SK-N-SH treated with all-trans-retinoic acid at 6 μM for 48 hours (cell line): ENCODE measurements at regions not wholly inside any gene's neighbourhood (a gene's known extent, or its start where the extent isn't known, plus 50 kb on each side); places are given as distances from the start of the nearest gene placed in this dataset.

Experiments
- ARNTL ChIP-seq: fragments of 450-650 bp; formaldehyde crosslinking; IDR thresholded peaks from 2 replicates; pipeline ENCODE4 v1.5.0; 2020; ENCODE audit warnings: low read depth, mild to moderate bottlenecking, moderate library complexity, borderline replicate concordance
- BACH2 ChIP-seq: fragments of 250-450 bp; sonication (Bioruptor Pico); IDR thresholded peaks from 2 replicates; pipeline ENCODE4 v1.9.0; 2021; ENCODE audit warnings: mild to moderate bottlenecking, borderline replicate concordance
- CSDC2 ChIP-seq: fragments of 250-450 bp; sonication (Bioruptor Pico); IDR thresholded peaks from 2 replicates; pipeline ENCODE4 v1.5.0; 2020; ENCODE audit warnings: mild to moderate bottlenecking, moderate library complexity
- OSR1 ChIP-seq: fragments of 250-450 bp; sonication (Bioruptor Pico); IDR thresholded peaks from 2 replicates; pipeline ENCODE4 v1.8.0; 2022; ENCODE audit warnings: moderate library complexity, mild to moderate bottlenecking, inconsistent platforms
- PPARA ChIP-seq: fragments of 250-450 bp; sonication (Bioruptor Pico); IDR thresholded peaks from 2 replicates; pipeline ENCODE4 v1.5.0; 2020; ENCODE audit warnings: mild to moderate bottlenecking, borderline replicate concordance
- RARB ChIP-seq: fragments of 250-450 bp; sonication (Bioruptor Pico); IDR thresholded peaks from 2 replicates; pipeline ENCODE4 v1.8.0; 2021; ENCODE audit warnings: mild to moderate bottlenecking, moderate library complexity
- TOX ChIP-seq: fragments of 250-450 bp; sonication (Bioruptor Pico); IDR thresholded peaks from 2 replicates; pipeline ENCODE4 v1.8.0; 2021; ENCODE audit warnings: mild to moderate bottlenecking, moderate library complexity, borderline replicate concordance
- ZC3H10 ChIP-seq: fragments of 250-450 bp; sonication (Bioruptor Pico); IDR thresholded peaks from 2 replicates; pipeline ENCODE4 v1.5.1; 2021; ENCODE audit warnings: mild to moderate bottlenecking, moderate library complexity
- ZFP3 ChIP-seq: fragments of 250-450 bp; sonication (Bioruptor Pico); IDR thresholded peaks from 2 replicates; pipeline ENCODE4 v1.5.0; 2020; ENCODE audit warnings: mild to moderate bottlenecking, moderate library complexity
- ZNF70 ChIP-seq: fragments of 450-650 bp; formaldehyde crosslinking; IDR thresholded peaks from 2 replicates; pipeline ENCODE4 v1.5.0; 2020; ENCODE audit warnings: mild to moderate bottlenecking, moderate library complexity
- TF ChIP-seq, protein P1 (sequence below): fragments of 250-450 bp; sonication (Bioruptor Pico); IDR thresholded peaks from 2 replicates; pipeline ENCODE4 v1.8.0; 2020; ENCODE audit warnings: mild to moderate bottlenecking, moderate library complexity, borderline replicate concordance
- TF ChIP-seq, protein P2 (sequence below): fragments of 250-450 bp; sonication (Bioruptor Pico); IDR thresholded peaks from 2 replicates; pipeline ENCODE4 v1.5.1; 2021; ENCODE audit warnings: mild to moderate bottlenecking, moderate library complexity
- TF ChIP-seq, protein P3 (sequence below): fragments of 250-450 bp; sonication (Bioruptor Pico); IDR thresholded peaks from 2 replicates; pipeline ENCODE4 v1.8.0; 2021; ENCODE audit warnings: low read depth, mild to moderate bottlenecking, moderate library complexity, borderline replicate concordance
- TF ChIP-seq, protein P4 (sequence below): fragments of 250-450 bp; sonication (Bioruptor Pico); IDR thresholded peaks from 2 replicates; pipeline ENCODE4 v1.5.1; 2020; ENCODE audit warnings: low read depth, mild to moderate bottlenecking, moderate library complexity

DNA sequence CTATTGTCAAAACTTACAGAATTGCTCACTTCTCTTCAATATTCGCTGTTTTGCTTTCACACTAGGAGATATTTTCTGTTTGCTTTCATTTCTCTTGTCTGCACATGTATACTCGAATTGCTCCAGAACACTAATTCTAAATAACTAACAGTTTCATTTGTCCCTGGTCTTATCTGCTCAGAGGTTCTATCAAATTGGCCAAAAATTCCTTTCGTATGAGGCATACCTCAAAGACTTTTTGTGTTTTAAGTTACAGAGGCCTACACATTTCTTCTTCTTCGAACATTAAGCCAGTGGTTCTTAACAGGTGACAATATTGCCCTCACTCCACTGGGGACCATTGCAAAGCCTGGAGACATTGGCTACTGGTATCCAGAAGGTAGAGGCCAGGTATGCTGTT is 1314.6 kb downstream of the EFNB2 start:
- TF ChIP-seq ZNF70: no peak
- no peak for TF ChIP-seq BACH2
- TF ChIP-seq, protein P1, sequence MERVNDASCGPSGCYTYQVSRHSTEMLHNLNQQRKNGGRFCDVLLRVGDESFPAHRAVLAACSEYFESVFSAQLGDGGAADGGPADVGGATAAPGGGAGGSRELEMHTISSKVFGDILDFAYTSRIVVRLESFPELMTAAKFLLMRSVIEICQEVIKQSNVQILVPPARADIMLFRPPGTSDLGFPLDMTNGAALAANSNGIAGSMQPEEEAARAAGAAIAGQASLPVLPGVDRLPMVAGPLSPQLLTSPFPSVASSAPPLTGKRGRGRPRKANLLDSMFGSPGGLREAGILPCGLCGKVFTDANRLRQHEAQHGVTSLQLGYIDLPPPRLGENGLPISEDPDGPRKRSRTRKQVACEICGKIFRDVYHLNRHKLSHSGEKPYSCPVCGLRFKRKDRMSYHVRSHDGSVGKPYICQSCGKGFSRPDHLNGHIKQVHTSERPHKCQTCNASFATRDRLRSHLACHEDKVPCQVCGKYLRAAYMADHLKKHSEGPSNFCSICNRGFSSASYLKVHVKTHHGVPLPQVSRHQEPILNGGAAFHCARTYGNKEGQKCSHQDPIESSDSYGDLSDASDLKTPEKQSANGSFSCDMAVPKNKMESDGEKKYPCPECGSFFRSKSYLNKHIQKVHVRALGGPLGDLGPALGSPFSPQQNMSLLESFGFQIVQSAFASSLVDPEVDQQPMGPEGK (CRISPR knock-in tag): no peak
- no peak for TF ChIP-seq CSDC2 (CRISPR knock-in tag)
- TF ChIP-seq, protein P2, sequence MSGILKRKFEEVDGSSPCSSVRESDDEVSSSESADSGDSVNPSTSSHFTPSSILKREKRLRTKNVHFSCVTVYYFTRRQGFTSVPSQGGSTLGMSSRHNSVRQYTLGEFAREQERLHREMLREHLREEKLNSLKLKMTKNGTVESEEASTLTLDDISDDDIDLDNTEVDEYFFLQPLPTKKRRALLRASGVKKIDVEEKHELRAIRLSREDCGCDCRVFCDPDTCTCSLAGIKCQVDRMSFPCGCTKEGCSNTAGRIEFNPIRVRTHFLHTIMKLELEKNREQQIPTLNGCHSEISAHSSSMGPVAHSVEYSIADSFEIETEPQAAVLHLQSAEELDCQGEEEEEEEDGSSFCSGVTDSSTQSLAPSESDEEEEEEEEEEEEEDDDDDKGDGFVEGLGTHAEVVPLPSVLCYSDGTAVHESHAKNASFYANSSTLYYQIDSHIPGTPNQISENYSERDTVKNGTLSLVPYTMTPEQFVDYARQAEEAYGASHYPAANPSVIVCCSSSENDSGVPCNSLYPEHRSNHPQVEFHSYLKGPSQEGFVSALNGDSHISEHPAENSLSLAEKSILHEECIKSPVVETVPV (CRISPR knock-in tag): no peak
- TF ChIP-seq ZFP3 (CRISPR knock-in tag): no peak
- TF ChIP-seq, protein P3, sequence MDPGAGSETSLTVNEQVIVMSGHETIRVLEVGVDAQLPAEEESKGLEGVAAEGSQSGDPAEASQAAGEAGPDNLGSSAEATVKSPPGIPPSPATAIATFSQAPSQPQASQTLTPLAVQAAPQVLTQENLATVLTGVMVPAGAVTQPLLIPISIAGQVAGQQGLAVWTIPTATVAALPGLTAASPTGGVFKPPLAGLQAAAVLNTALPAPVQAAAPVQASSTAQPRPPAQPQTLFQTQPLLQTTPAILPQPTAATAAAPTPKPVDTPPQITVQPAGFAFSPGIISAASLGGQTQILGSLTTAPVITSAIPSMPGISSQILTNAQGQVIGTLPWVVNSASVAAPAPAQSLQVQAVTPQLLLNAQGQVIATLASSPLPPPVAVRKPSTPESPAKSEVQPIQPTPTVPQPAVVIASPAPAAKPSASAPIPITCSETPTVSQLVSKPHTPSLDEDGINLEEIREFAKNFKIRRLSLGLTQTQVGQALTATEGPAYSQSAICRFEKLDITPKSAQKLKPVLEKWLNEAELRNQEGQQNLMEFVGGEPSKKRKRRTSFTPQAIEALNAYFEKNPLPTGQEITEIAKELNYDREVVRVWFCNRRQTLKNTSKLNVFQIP (CRISPR knock-in tag): no peak
- no peak for TF ChIP-seq ZC3H10 (CRISPR knock-in tag)
- no peak for TF ChIP-seq OSR1 (CRISPR knock-in tag)
- TF ChIP-seq ARNTL (CRISPR knock-in tag): no peak
- TF ChIP-seq, protein P4, sequence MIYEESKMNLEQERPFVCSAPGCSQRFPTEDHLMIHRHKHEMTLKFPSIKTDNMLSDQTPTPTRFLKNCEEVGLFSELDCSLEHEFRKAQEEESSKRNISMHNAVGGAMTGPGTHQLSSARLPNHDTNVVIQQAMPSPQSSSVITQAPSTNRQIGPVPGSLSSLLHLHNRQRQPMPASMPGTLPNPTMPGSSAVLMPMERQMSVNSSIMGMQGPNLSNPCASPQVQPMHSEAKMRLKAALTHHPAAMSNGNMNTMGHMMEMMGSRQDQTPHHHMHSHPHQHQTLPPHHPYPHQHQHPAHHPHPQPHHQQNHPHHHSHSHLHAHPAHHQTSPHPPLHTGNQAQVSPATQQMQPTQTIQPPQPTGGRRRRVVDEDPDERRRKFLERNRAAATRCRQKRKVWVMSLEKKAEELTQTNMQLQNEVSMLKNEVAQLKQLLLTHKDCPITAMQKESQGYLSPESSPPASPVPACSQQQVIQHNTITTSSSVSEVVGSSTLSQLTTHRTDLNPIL (CRISPR knock-in tag): no peak
- TF ChIP-seq RARB (CRISPR knock-in tag): no peak
- no peak for TF ChIP-seq PPARA
- no peak for TF ChIP-seq TOX
